ENCODE measurements at regions not wholly inside any gene's neighbourhood (a gene's known extent, or its start where the extent isn't known, plus 50 kb on each side); places are given as distances from the start of the nearest gene placed in this dataset.

- H3K4me3 ChIP-seq: no peak overlapping the region
- no peak for DNase-seq
- no peak overlapping the region for H3K27ac ChIP-seq
- no peaks in the 10 kb centered on the region for H3K36me3 ChIP-seq
- no peak for TF ChIP-seq CTCF (IDR thresholded peaks at IDR 0.05)
- no peak for TF ChIP-seq POLR2A (IDR thresholded peaks at IDR 0.05)
- H3K4me1 ChIP-seq: no peaks in the 10 kb centered on the region
- no peaks in the 10 kb centered on the region for H3K9me3 ChIP-seq
- H3K27me3 ChIP-seq: no peaks in the 10 kb centered on the region
Observed at GRCh38 chr2:147197754-147198483, 646.9 kb upstream of the ACVR2A start.

GRCh38 chr2:147182260-147182659 is 662.6 kb upstream of the ACVR2A start:
- no peak overlapping the region for H3K27ac ChIP-seq
- H3K9me3 ChIP-seq: no peaks in the 10 kb centered on the region
- H3K27me3 ChIP-seq: no peaks in the 10 kb centered on the region
- no peak for TF ChIP-seq POLR2A (IDR thresholded peaks at IDR 0.05)
- TF ChIP-seq CTCF (IDR thresholded peaks at IDR 0.05): no peak
- no peaks in the 10 kb centered on the region for H3K4me1 ChIP-seq
- H3K4me3 ChIP-seq: no peak overlapping the region
- no peaks in the 10 kb centered on the region for H3K36me3 ChIP-seq
- DNase-seq: peak in 2 of 3 donors; percentile 42 to 55

- Histone ChIP-seq H3K9me3 (no peaks in the 10 kb centered on the region), H3K4me1 (no peaks in the 10 kb centered on the region), H3K27me3 (no peaks in the 10 kb centered on the region), H3K36me3 (no peaks in the 10 kb centered on the region), H3K4me3 (no peak overlapping the region), H3K27ac (no peak overlapping the region)
- no peak for DNase-seq
- no peak for TF ChIP-seq POLR2A (IDR thresholded peaks at IDR 0.05)
- no peak for TF ChIP-seq CTCF (IDR thresholded peaks at IDR 0.05)
Observed at GRCh38 chr2:147181351-147182029, 663.3 kb upstream of the ACVR2A start.

GRCh38 chr2:147177071-147177857 is 667.6 kb upstream of the ACVR2A start:
- no peak for DNase-seq
- Histone ChIP-seq H3K4me3 (no peak overlapping the region), H3K36me3 (no peaks in the 10 kb centered on the region), H3K27ac (no peak overlapping the region), H3K4me1 (no peaks in the 10 kb centered on the region), H3K27me3 (no peaks in the 10 kb centered on the region), H3K9me3 (no peaks in the 10 kb centered on the region)
- TF ChIP-seq POLR2A (IDR thresholded peaks at IDR 0.05) (no peak), CTCF (IDR thresholded peaks at IDR 0.05) (no peak)

- no peak for DNase-seq
- TF ChIP-seq CTCF (IDR thresholded peaks at IDR 0.05) (no peak), POLR2A (IDR thresholded peaks at IDR 0.05) (no peak)
- Histone ChIP-seq H3K27ac (no peak overlapping the region), H3K4me1 (no peaks in the 10 kb centered on the region), H3K36me3 (no peaks in the 10 kb centered on the region), H3K27me3 (no peaks in the 10 kb centered on the region), H3K4me3 (no peak overlapping the region), H3K9me3 (no peaks in the 10 kb centered on the region)
Observed at GRCh38 chr2:147174824-147175254, 670.0 kb upstream of the ACVR2A start.

Data from Peyer's patch (tissue), 4 donors.